Sigmoid colon (tissue), 6 donors: ENCODE measurements at regions not wholly inside any gene's neighbourhood (a gene's known extent, or its start where the extent isn't known, plus 50 kb on each side); places are given as distances from the start of the nearest gene placed in this dataset.

ENCODE experiments used
- DNase-seq: peaks from one replicate; pipeline ENCODE4 v3.0.0-alpha.2; 2019
- H3K27ac ChIP-seq, 4 donors: fragments of 200-600 bp; sonication (generic); one replicate each; pipeline ENCODE4 v1.5.1; 2016 to 2019; ENCODE audit warnings: mild to moderate bottlenecking in 1 of 4
- H3K27me3 ChIP-seq, 3 donors: fragments of 200-600 bp; sonication (generic); one replicate each; pipeline ENCODE4 v1.5.1; 2019; ENCODE audit warnings: mild to moderate bottlenecking in 1 of 3
- H3K36me3 ChIP-seq, 4 donors: fragments of 200-600 bp; sonication (generic); one replicate each; pipeline ENCODE4 v1.5.1; 2016 to 2019
- H3K4me1 ChIP-seq, 4 donors: fragments of 200-600 bp; sonication (generic); one replicate each; pipeline ENCODE4 v1.5.1; 2017 to 2019
- H3K4me3 ChIP-seq, 4 donors: fragments of 200-600 bp; sonication (generic); one replicate each; pipeline ENCODE4 v1.5.1; 2017 to 2019; ENCODE audit warnings: mild to moderate bottlenecking in 2 of 4, moderate library complexity in 1 of 4
- H3K9me3 ChIP-seq, 4 donors: fragments of 200-600 bp in 3 of 4; sonication (generic) in 3 of 4; one replicate each; pipeline versions ENCODE4 v1.5.1 to v1.6.1; 2013 to 2019
- CTCF ChIP-seq, 4 experiments: fragments of 450-650 bp in 3 of 4; fragments of 200-600 bp in 1 of 4; IDR thresholded peaks; one replicate each; pipeline ENCODE4 v1.5.1; 2016 to 2019; ENCODE audit warnings: antibody characterized with exemption in 4 of 4, mild to moderate bottlenecking in 3 of 4, moderate library complexity in 2 of 4
- EP300 ChIP-seq, 4 donors: sonication (generic); formaldehyde crosslinking; IDR thresholded peaks; one replicate each; pipeline ENCODE4 v1.6.1; 2017; ENCODE audit warnings: antibody characterized with exemption in 4 of 4
- POLR2A ChIP-seq, 2 donors: fragments of 450-650 bp; IDR thresholded peaks; one replicate each; pipeline ENCODE4 v1.6.1; 2016; ENCODE audit warnings: antibody characterized with exemption in 2 of 2, mild to moderate bottlenecking in 2 of 2, moderate library complexity in 2 of 2
- POLR2AphosphoS5 ChIP-seq, 4 donors: sonication (generic); formaldehyde crosslinking; IDR thresholded peaks; one replicate each; pipeline ENCODE4 v1.6.1; 2017; ENCODE audit warnings: antibody characterized with exemption in 4 of 4
- WGBS, 2 donors: extraction: QIAGEN DNeasy Blood & Tissue Kit; methylation state at CpG; one replicate each; pipeline ENCODE4 v1.1.7; 2013; 5-methylcytosine and 5-hydroxymethylcytosine counted together
- intact Hi-C: fragments of 100-400 bp; cut with DNase I; formaldehyde crosslinking; loops from one replicate; pipeline ENCODE4 v1.15.1; 2023
- donor health status: healthy with polysubstance abuse.
- donor health status: healthy.

GRCh38 chr6:113047932-113048331 lies 700.8 kb downstream of the RFPL4B start:
- no peaks in the 10 kb centered on the region for H3K27me3 ChIP-seq
- no peaks in the 10 kb centered on the region for H3K4me1 ChIP-seq
- no peak for TF ChIP-seq POLR2AphosphoS5 (IDR thresholded peaks at IDR 0.05)
- no peak for TF ChIP-seq CTCF (IDR thresholded peaks at IDR 0.05)
- no peak for TF ChIP-seq EP300 (IDR thresholded peaks at IDR 0.05)
- TF ChIP-seq POLR2A (IDR thresholded peaks at IDR 0.05) = no peak
- no peak overlapping the region for H3K4me3 ChIP-seq
- 86 to 92% methylated on average over 2 of the region's 2 CpGs for WGBS, 2 donors
- intact Hi-C loops = no loop called here
- no peak overlapping the region for H3K27ac ChIP-seq
- DNase-seq = no peak
- H3K9me3 ChIP-seq = no peaks in the 10 kb centered on the region
- H3K36me3 ChIP-seq = no peaks in the 10 kb centered on the region

- Histone ChIP-seq H3K27ac (no peak overlapping the region), H3K36me3 (no peaks in the 10 kb centered on the region), H3K9me3 (no peaks in the 10 kb centered on the region), H3K4me3 (no peak overlapping the region), H3K4me1 (no peaks in the 10 kb centered on the region), H3K27me3 (no peaks in the 10 kb centered on the region)
- no peak for TF ChIP-seq EP300 (IDR thresholded peaks at IDR 0.05)
- TF ChIP-seq CTCF (IDR thresholded peaks at IDR 0.05) = no peak
- TF ChIP-seq POLR2A (IDR thresholded peaks at IDR 0.05) = no peak
- no peak for TF ChIP-seq POLR2AphosphoS5 (IDR thresholded peaks at IDR 0.05)
- WGBS, 2 donors = 90 to 94% methylated on average over 3 of the region's 3 CpGs
- no peak for DNase-seq
- intact Hi-C loops = no loop called here
These were observed 701.6 kb downstream of the RFPL4B start for GRCh38 chr6:113048741-113049140.

- Histone ChIP-seq H3K9me3 (no peaks in the 10 kb centered on the region), H3K36me3 (no peaks in the 10 kb centered on the region), H3K27me3 (no peaks in the 10 kb centered on the region), H3K4me1 (no peaks in the 10 kb centered on the region), H3K27ac (no peak overlapping the region), H3K4me3 (no peak overlapping the region)
- DNase-seq = no peak
- WGBS, 2 donors = 87% methylated on average over 2 of the region's 2 CpGs
- TF ChIP-seq EP300 (IDR thresholded peaks at IDR 0.05) (no peak), CTCF (IDR thresholded peaks at IDR 0.05) (no peak), POLR2A (IDR thresholded peaks at IDR 0.05) (no peak), POLR2AphosphoS5 (IDR thresholded peaks at IDR 0.05) (no peak)
- intact Hi-C loops = no loop called here
These were observed 702.1 kb downstream of the RFPL4B start for GRCh38 chr6:113049190-113049589.

- H3K4me3 ChIP-seq = no peak overlapping the region
- intact Hi-C loops = no loop called here
- DNase-seq = no peak
- H3K9me3 ChIP-seq = no peaks in the 10 kb centered on the region
- WGBS, 2 donors = 48 to 54% methylated on average over 6 of the region's 6 CpGs
- H3K4me1 ChIP-seq = no peaks in the 10 kb centered on the region
- no peaks in the 10 kb centered on the region for H3K36me3 ChIP-seq
- no peaks in the 10 kb centered on the region for H3K27me3 ChIP-seq
- H3K27ac ChIP-seq = no peak overlapping the region
- TF ChIP-seq POLR2AphosphoS5 (IDR thresholded peaks at IDR 0.05) (no peak), EP300 (IDR thresholded peaks at IDR 0.05) (no peak), CTCF (IDR thresholded peaks at IDR 0.05) (no peak)
These were observed 703.1 kb downstream of the RFPL4B start for GRCh38 chr6:113050010-113050858.

GRCh38 chr6:113050979-113051378 lies 703.8 kb downstream of the RFPL4B start:
- Histone ChIP-seq H3K27ac (no peak overlapping the region), H3K27me3 (no peaks in the 10 kb centered on the region), H3K4me3 (no peak overlapping the region), H3K4me1 (no peaks in the 10 kb centered on the region), H3K36me3 (no peaks in the 10 kb centered on the region), H3K9me3 (no peaks in the 10 kb centered on the region)
- TF ChIP-seq CTCF (IDR thresholded peaks at IDR 0.05) = no peak
- no peak for TF ChIP-seq POLR2A (IDR thresholded peaks at IDR 0.05)
- no peak for TF ChIP-seq POLR2AphosphoS5 (IDR thresholded peaks at IDR 0.05)
- no peak for TF ChIP-seq EP300 (IDR thresholded peaks at IDR 0.05)
- WGBS, 2 donors = 88 to 89% methylated on average over 5 of the region's 5 CpGs
- DNase-seq = no peak
- intact Hi-C loops = no loop called here
